ENCODE measurements at regions not wholly inside any gene's neighbourhood (a gene's known extent, or its start where the extent isn't known, plus 50 kb on each side); places are given as distances from the start of the nearest gene placed in this dataset.

- Histone ChIP-seq H3K27me3 (ENCODE audit: control insufficient read depth in 3 of 3, insufficient read depth in 3 of 3, low read length in 3 of 3) (no peaks in the 10 kb centered on the region), H3K27ac (ENCODE audit: low read depth, low read length) (no peak overlapping the region), H3K4me1 (ENCODE audit: control insufficient read depth in 3 of 3, insufficient read depth in 3 of 3, low read length in 3 of 3) (no peaks in the 10 kb centered on the region), H3K4me3 (ENCODE audit: low read length in 3 of 3) (no peak overlapping the region), H3K36me3 (ENCODE audit: control insufficient read depth in 3 of 3, insufficient read depth in 3 of 3, low read length in 3 of 3) (no peaks in the 10 kb centered on the region), H3K9me3 (ENCODE audit: control insufficient read depth in 3 of 3, low read length in 3 of 3) (no peaks in the 10 kb centered on the region), H3K9ac (ENCODE audit: low read depth in 1 of 3, low read length in 3 of 3) (no peak overlapping the region)
These were observed 526.4 kb downstream of the CBLN4 start for GRCh38 chr20:55478724-55479450.

GRCh38 chr20:55472704-55473103, 532.6 kb downstream of the CBLN4 start:
- Histone ChIP-seq H3K4me3 (ENCODE audit: low read length in 3 of 3) (no peak overlapping the region), H3K9me3 (ENCODE audit: control insufficient read depth in 3 of 3, low read length in 3 of 3) (no peaks in the 10 kb centered on the region), H3K27me3 (ENCODE audit: control insufficient read depth in 3 of 3, insufficient read depth in 3 of 3, low read length in 3 of 3) (no peaks in the 10 kb centered on the region), H3K27ac (ENCODE audit: low read depth, low read length) (no peak overlapping the region), H3K9ac (ENCODE audit: low read depth in 1 of 3, low read length in 3 of 3) (no peak overlapping the region), H3K36me3 (ENCODE audit: control insufficient read depth in 3 of 3, insufficient read depth in 3 of 3, low read length in 3 of 3) (no peaks in the 10 kb centered on the region), H3K4me1 (ENCODE audit: control insufficient read depth in 3 of 3, insufficient read depth in 3 of 3, low read length in 3 of 3) (no peaks in the 10 kb centered on the region)

- Histone ChIP-seq H3K4me1 (ENCODE audit: control insufficient read depth in 3 of 3, insufficient read depth in 3 of 3, low read length in 3 of 3) (no peaks in the 10 kb centered on the region), H3K9ac (ENCODE audit: low read depth in 1 of 3, low read length in 3 of 3) (no peak overlapping the region)
These were observed 534.0 kb downstream of the CBLN4 start for GRCh38 chr20:55471052-55472006.

GRCh38 chr20:55469074-55469473, 536.2 kb downstream of the CBLN4 start:
- no peak overlapping the region for H3K9ac ChIP-seq (ENCODE audit: low read depth in 1 of 3, low read length in 3 of 3)
- no peaks in the 10 kb centered on the region for H3K27me3 ChIP-seq (ENCODE audit: control insufficient read depth in 3 of 3, insufficient read depth in 3 of 3, low read length in 3 of 3)
- H3K4me1 ChIP-seq (ENCODE audit: control insufficient read depth in 3 of 3, insufficient read depth in 3 of 3, low read length in 3 of 3), result no peaks in the 10 kb centered on the region
- H3K4me3 ChIP-seq (ENCODE audit: low read length in 3 of 3), result no peak overlapping the region
- H3K27ac ChIP-seq (ENCODE audit: low read depth, low read length), result no peak overlapping the region
- H3K9me3 ChIP-seq (ENCODE audit: control insufficient read depth in 3 of 3, low read length in 3 of 3), result no peaks in the 10 kb centered on the region
- no peaks in the 10 kb centered on the region for H3K36me3 ChIP-seq (ENCODE audit: control insufficient read depth in 3 of 3, insufficient read depth in 3 of 3, low read length in 3 of 3)

More at GRCh38 chr20:55471052-55472006, 534.0 kb downstream of the CBLN4 start:
- H3K9me3 ChIP-seq (ENCODE audit: control insufficient read depth in 3 of 3, low read length in 3 of 3), result no peaks in the 10 kb centered on the region
- H3K4me3 ChIP-seq (ENCODE audit: low read length in 3 of 3), result no peak overlapping the region
- no peaks in the 10 kb centered on the region for H3K36me3 ChIP-seq (ENCODE audit: control insufficient read depth in 3 of 3, insufficient read depth in 3 of 3, low read length in 3 of 3)
- H3K27me3 ChIP-seq (ENCODE audit: control insufficient read depth in 3 of 3, insufficient read depth in 3 of 3, low read length in 3 of 3), result no peaks in the 10 kb centered on the region
- H3K27ac ChIP-seq (ENCODE audit: low read depth, low read length), result no peak overlapping the region

GRCh38 chr20:55461519-55461918, 543.8 kb downstream of the CBLN4 start:
- Histone ChIP-seq H3K36me3 (ENCODE audit: control insufficient read depth in 3 of 3, insufficient read depth in 3 of 3, low read length in 3 of 3) (no peaks in the 10 kb centered on the region), H3K4me1 (ENCODE audit: control insufficient read depth in 3 of 3, insufficient read depth in 3 of 3, low read length in 3 of 3) (no peaks in the 10 kb centered on the region), H3K27ac (ENCODE audit: low read depth, low read length) (no peak overlapping the region), H3K27me3 (ENCODE audit: control insufficient read depth in 3 of 3, insufficient read depth in 3 of 3, low read length in 3 of 3) (no peaks in the 10 kb centered on the region), H3K4me3 (ENCODE audit: low read length in 3 of 3) (no peak overlapping the region), H3K9me3 (ENCODE audit: control insufficient read depth in 3 of 3, low read length in 3 of 3) (no peaks in the 10 kb centered on the region), H3K9ac (ENCODE audit: low read depth in 1 of 3, low read length in 3 of 3) (no peak overlapping the region)

GRCh38 chr20:55456316-55456940, 548.9 kb downstream of the CBLN4 start:
- Histone ChIP-seq H3K9me3 (ENCODE audit: control insufficient read depth in 3 of 3, low read length in 3 of 3) (no peaks in the 10 kb centered on the region), H3K27me3 (ENCODE audit: control insufficient read depth in 3 of 3, insufficient read depth in 3 of 3, low read length in 3 of 3) (no peaks in the 10 kb centered on the region), H3K4me3 (ENCODE audit: low read length in 3 of 3) (no peak overlapping the region), H3K27ac (ENCODE audit: low read depth, low read length) (no peak overlapping the region), H3K36me3 (ENCODE audit: control insufficient read depth in 3 of 3, insufficient read depth in 3 of 3, low read length in 3 of 3) (no peaks in the 10 kb centered on the region), H3K4me1 (ENCODE audit: control insufficient read depth in 3 of 3, insufficient read depth in 3 of 3, low read length in 3 of 3) (no peaks in the 10 kb centered on the region), H3K9ac (ENCODE audit: low read depth in 1 of 3, low read length in 3 of 3) (no peak overlapping the region)

- no peaks in the 10 kb centered on the region for H3K36me3 ChIP-seq (ENCODE audit: control insufficient read depth in 3 of 3, insufficient read depth in 3 of 3, low read length in 3 of 3)
- H3K4me1 ChIP-seq (ENCODE audit: control insufficient read depth in 3 of 3, insufficient read depth in 3 of 3, low read length in 3 of 3), result no peaks in the 10 kb centered on the region
- H3K27ac ChIP-seq (ENCODE audit: low read depth, low read length), result no peak overlapping the region
- H3K9ac ChIP-seq (ENCODE audit: low read depth in 1 of 3, low read length in 3 of 3), result no peak overlapping the region
- H3K4me3 ChIP-seq (ENCODE audit: low read length in 3 of 3), result no peak overlapping the region
- H3K9me3 ChIP-seq (ENCODE audit: control insufficient read depth in 3 of 3, low read length in 3 of 3), result no peaks in the 10 kb centered on the region
- no peaks in the 10 kb centered on the region for H3K27me3 ChIP-seq (ENCODE audit: control insufficient read depth in 3 of 3, insufficient read depth in 3 of 3, low read length in 3 of 3)
These were observed 556.2 kb downstream of the CBLN4 start for GRCh38 chr20:55449091-55449490.

- Histone ChIP-seq H3K4me1 (ENCODE audit: control insufficient read depth in 3 of 3, insufficient read depth in 3 of 3, low read length in 3 of 3) (no peaks in the 10 kb centered on the region), H3K36me3 (ENCODE audit: control insufficient read depth in 3 of 3, insufficient read depth in 3 of 3, low read length in 3 of 3) (no peaks in the 10 kb centered on the region), H3K9me3 (ENCODE audit: control insufficient read depth in 3 of 3, low read length in 3 of 3) (no peaks in the 10 kb centered on the region), H3K27ac (ENCODE audit: low read depth, low read length) (no peak overlapping the region), H3K27me3 (ENCODE audit: control insufficient read depth in 3 of 3, insufficient read depth in 3 of 3, low read length in 3 of 3) (no peaks in the 10 kb centered on the region), H3K4me3 (ENCODE audit: low read length in 3 of 3) (no peak overlapping the region), H3K9ac (ENCODE audit: low read depth in 1 of 3, low read length in 3 of 3) (no peak overlapping the region)
These were observed 559.0 kb downstream of the CBLN4 start for GRCh38 chr20:55446301-55446700.

GRCh38 chr20:55439070-55439469, 566.2 kb downstream of the CBLN4 start:
- H3K27ac ChIP-seq (ENCODE audit: low read depth, low read length), result no peak overlapping the region

More at GRCh38 chr20:55439070-55439469, 566.2 kb downstream of the CBLN4 start:
- no peak overlapping the region for H3K9ac ChIP-seq (ENCODE audit: low read depth in 1 of 3, low read length in 3 of 3)
- H3K36me3 ChIP-seq (ENCODE audit: control insufficient read depth in 3 of 3, insufficient read depth in 3 of 3, low read length in 3 of 3), result no peaks in the 10 kb centered on the region
- H3K4me1 ChIP-seq (ENCODE audit: control insufficient read depth in 3 of 3, insufficient read depth in 3 of 3, low read length in 3 of 3), result no peaks in the 10 kb centered on the region
- H3K27me3 ChIP-seq (ENCODE audit: control insufficient read depth in 3 of 3, insufficient read depth in 3 of 3, low read length in 3 of 3), result no peaks in the 10 kb centered on the region
- H3K4me3 ChIP-seq (ENCODE audit: low read length in 3 of 3), result no peak overlapping the region
- H3K9me3 ChIP-seq (ENCODE audit: control insufficient read depth in 3 of 3, low read length in 3 of 3), result no peaks in the 10 kb centered on the region
